Epidermal melanocyte (primary cell): ENCODE measurements at regions not wholly inside any gene's neighbourhood (a gene's known extent, or its start where the extent isn't known, plus 50 kb on each side); places are given as distances from the start of the nearest gene placed in this dataset.

Source experiments
- DNase-seq: peaks from one replicate; pipeline ENCODE4 v3.0.0; 2011; ENCODE audit warnings: low spot score; ENCODE audit not compliant: insufficient read length

DNA sequence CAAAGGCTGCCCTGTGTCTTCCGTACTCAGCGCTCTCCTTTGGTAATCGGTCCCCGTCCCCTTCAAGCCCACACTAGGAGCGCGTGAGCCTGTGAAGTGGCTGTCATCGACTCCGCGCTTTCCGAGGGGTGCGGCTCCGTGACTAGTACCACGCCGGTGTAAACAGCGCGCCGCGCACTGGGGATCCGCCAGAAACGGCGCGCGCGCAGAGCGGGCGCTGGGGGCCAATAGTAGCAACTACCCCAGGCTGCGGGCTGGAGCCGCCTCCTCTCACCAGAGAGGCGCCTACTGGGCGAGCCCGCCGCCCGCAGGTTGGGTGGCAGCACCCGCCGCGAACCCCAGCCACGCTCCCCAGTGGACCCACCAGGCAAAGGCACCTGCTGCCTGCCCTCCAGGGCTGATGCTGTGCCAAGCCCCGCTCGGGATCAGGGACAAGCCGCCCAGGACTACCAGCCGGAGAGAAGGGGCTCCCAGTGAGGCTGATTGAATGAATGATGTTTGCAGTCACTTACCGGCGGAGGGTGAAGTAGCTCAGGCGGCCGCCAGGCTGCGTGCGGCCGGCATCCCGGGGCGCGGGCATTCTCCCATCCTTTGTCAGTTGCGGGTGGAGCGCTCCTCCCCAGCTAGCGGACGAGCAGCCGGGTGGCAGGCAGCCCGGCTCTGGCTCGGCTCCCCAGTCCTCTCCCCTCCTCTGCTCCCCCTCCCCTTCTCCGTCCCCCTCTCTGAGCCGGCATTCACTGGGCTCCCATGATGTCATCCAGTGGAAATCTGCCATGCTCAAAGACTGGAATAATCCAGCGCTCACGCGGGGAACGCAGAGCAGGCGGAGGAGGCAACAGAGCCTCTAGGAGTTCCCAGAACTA is 370.3 kb upstream of the SMIM31 start:
- DNase-seq: no peak

DNA sequence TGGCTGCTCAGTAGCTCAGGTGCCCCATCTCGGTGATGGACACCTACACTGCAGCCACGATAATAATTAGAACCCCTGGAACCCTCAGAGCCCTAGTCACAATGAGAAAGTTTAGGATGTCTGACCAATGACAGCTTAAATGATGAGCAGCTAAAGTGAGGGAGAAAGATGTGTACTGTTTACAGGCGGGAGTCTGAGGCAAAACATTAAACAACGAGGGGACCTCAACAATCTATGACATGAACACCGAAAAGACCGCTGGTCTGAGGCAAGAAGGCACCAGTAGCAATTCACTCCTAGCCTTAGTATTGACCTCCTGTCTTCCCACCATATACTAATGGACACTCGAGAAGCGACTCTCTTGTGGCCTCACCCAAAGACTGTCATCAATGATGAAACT is 369.5 kb upstream of the SMIM31 start:
- DNase-seq: no peak

DNA sequence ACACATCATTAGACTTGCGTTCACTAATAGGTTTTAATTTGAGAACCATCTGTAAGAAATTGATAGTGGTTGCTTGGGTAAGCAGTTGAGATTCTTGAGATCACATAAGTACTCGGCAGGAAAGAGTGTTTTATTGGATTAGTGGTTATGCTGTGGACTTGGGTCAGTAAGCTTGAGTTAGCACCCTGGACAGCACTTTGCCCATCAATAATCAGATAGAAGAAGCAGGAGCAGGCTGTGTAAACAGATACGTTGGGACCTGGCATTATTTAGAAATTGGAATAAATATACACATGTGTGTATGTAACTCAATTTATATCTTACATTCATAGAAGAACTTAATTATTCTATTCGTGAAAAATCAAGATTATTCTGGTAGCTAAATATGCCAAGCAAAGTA is 357.5 kb upstream of the SMIM31 start:
- DNase-seq: no peak

DNA sequence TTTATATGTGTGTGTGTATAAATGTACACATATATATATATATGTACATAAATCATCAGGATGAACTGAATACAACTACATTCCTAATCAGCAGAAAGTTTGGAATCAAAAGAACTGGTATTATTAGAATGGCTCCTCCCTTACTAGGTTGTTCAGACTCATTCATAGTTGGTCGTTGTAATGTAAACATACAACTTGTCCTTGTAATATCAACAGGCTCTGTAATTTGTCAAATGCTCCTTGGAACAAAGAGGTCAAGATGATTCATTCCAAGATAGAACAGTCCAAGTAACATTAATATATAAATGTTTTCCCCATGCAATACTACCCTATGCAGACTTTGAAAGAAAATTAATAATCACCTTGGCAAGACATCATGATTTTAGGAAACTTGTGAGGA is 351.4 kb upstream of the SMIM31 start:
- DNase-seq: no peak

DNA sequence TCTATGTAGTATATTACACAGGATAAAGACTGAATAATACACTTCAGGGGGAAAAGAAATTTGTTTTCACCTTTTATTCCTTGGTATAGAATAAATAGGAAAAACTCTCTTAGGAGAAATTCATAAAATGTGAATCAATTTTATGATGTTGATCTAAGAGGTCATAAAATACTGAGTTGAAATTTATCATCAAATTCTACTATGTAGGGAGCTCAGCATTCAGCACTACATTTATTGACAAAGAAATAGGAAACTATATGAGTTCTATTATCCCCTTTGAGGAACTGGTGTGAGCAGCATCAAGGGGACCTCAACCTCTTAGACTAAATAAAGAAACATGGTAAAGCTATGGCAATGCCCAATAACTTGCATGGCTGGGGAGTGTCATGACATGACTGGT is 348.2 kb upstream of the SMIM31 start:
- no peak for DNase-seq

DNA sequence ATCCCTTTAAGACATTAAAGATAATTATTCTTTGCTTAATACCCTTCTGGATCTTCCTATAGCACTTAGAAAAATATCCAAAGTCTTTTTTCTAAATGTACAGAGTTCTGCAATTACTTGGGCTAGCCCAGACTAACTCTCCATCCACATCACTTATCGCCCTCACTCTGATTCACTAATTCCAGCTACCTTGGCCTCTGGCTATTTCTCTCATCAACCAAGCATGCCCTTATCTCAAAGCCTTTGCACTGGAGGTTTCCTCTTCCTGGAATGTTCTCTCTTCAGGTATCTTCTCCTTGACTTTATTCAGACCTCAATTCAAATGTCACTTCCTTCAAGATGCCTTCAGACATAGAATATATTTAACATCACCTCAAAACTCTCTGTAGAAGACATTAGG is 345.1 kb upstream of the SMIM31 start:
- no peak for DNase-seq

DNA sequence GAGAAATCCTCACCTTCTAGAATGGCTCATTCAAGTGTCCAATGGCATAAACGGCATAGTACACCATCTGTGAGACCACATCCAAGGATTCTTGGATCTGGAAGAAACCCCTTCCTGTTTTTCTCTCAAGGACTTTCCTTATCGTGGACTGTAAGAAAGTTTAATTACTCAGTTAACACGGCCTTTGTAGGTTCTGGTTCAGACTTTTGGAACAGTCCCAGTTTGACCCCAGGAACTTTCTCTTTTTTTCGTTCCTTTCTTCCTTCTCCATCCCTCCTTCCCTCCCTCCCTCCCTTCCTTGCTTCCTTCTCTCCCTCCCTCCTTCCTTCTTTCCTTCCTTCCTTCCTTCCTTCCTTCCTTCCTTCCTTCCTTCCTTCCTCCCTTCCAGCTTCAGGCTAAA is 343.5 kb upstream of the SMIM31 start:
- DNase-seq: no peak

DNA sequence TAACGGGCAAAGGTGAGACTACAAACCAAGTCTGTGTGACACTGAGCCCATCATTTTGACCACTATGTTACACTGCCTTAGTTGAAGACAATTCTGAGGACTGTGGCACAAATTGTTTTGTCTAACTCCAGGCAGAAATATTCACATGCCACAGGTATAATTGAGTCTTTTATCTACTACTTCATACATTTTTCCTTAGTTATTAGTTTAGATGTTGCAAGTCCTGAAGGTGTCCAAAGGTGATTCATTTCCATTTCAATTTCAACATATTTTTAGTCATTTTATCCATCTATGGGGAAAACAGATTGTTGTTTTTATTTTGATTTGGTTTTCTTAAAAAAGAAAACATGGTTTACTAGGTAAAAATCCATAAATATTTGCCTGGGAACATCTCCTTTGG is 341.7 kb upstream of the SMIM31 start:
- no peak for DNase-seq

DNA sequence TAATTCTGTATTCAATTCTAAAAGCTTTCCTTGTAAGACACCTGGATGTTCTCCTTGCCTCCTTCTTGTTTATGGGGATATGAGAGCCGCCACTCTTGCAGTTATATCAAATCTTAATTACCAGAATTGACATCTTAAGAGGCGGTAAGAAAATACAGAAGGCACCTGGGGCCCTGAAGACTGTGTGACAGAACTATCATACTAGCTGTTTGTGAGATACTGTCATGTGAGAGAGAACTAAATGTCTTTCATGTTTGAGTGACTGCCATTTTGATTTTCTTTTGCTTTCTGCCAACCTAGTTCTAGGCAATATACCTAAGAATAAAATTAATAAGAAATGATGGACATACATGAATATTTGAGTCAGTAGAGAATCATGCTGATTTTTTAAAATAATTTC is 340.2 kb upstream of the SMIM31 start:
- DNase-seq: no peak

DNA sequence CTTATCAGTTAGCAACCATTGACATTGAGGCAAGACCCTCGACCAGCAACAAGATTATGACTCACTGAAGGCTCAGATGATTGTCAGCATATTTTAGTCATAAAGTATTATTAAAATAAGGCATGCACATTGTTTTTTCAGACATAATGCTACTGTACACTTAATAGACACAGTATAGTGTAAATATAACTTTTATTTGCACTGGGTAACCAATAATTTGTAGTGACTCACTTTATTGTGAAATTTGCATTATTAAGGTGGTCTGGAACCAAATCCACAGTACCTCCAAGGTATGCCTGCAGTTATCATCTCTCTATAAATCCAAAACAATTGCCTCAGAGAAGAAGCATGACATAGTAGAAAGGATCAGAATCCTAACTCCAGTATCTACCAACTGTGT is 330.1 kb upstream of the SMIM31 start:
- DNase-seq: no peak

DNA sequence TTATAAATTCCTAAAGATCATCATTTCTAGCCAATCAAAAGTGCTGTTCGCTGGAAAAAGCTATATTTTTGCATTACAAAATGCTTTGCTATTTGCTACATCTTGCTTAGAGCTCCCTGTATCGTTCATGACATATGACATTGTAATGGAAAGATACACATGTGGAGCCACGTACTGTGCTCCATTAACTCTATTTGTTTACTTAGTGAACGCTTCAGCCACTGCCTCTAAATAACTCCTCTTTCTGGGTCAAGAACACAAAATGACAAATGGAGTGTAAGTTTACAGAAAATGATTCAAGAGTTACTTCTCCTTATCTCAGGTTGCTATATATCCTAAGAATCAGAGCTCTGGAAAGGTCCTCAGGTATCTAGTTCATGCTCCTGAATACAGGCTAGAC is 329.1 kb upstream of the SMIM31 start:
- DNase-seq: no peak

DNA sequence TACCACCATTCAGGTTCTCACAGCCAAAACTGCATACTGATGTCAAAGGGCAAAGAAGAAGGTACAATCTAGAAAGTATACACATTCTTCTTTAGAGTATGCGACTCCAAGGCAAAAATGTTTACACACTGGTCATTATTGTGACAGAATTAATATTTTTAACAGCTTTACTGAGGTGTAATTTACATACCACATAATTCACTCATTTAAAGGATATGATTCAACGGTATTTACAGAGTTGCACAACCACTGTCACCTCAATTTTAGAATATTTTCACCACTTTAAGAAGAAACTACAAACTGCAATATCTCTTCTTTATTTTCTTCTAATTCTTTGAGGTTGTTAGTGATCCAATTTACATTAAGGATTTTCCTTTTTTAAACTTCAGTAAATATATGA is 325.4 kb upstream of the SMIM31 start:
- DNase-seq: no peak

DNA sequence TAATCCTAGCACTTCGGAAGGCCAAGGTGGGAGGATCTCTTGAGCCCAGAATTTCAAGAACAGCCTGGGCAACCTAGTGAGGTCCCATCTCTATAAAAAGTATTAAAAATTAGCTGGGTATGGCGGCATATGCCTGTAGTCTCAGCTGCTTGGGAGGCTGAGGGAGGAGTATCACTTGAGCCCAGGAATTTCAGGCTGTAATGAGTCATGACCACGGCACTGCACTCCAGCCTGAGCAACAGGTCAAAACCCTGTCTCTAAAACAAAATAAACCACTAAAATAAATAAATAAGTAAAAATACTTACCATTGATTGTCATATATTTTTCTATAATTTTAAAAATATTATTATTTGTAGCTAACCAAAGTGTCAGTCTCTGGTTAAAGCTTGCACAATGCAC is 315.6 kb upstream of the SMIM31 start:
- DNase-seq: no peak

DNA sequence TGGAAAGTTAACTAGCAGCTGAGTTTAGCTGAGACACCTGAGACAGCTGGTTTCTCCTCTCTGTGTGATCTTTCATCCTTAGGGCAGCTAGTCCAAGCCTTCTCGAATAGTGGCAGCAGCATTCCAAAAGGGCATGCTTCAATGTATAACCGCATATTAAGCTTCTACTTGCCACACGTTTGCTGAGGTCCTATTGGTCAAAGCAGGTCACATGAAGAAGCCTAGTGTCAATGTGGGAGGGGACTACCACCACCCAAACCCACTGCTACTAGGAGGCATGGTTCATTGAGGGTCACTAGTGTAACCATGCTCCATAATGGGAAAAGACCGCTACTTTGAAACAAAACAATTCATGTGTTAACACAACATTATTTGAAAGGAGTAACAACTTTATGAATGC is 314.9 kb upstream of the SMIM31 start:
- DNase-seq: no peak

DNA sequence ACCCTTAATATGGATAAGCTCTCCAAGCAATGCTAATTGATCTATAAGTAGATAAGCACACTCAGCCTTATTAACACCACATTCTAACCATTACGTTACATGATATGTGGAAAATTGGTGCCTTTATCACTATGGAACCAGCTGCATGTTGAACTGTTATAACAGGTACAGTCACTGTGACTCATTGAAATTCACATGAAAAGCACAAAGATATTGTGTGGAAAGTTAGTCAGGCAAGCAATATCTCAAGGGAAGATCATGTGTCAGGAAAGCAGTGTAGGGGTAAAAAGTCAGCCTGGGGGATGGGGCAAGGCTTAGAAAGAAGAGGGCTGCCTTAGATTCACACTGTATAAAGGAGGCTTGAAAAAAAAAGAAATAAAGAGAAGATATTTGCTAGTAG is 313.7 kb upstream of the SMIM31 start:
- no peak for DNase-seq

DNA sequence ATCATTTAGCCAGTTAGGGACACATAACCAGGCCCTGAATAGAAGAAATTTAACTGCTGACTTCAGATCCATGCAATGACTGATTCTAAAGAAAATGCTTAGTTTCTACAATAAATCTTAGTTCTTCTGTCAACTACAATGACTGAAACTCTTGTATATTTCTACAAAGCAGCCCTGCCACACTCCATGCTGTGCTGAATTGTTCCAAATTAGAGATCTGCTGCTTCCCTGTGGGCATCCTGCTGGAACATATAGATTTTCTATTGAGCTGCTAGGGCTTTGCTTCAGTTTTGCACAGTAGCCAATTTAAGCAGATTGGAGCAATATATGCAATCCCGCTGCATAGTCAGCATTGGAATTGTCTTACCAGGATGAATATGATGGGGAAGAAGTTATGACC is 312.8 kb upstream of the SMIM31 start:
- no peak for DNase-seq

DNA sequence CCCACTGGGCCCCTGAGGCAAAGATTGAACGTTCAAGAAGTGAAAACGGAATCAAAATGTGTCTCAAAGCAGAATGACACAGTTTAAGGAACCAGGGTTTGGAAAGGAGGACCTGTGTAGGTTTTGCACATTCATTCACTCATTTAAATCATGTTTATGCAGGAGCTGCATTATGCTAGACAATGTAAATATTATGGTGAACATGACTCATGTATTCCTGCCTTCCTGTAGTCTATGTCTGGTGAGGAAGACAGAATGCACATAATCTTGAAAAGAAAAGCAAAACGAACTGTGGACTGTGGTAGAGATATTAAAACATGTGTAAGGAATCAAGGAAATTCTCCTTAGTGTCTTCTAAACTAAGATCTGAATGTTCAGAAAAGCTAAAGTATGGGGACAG is 311.8 kb upstream of the SMIM31 start:
- no peak for DNase-seq

DNA sequence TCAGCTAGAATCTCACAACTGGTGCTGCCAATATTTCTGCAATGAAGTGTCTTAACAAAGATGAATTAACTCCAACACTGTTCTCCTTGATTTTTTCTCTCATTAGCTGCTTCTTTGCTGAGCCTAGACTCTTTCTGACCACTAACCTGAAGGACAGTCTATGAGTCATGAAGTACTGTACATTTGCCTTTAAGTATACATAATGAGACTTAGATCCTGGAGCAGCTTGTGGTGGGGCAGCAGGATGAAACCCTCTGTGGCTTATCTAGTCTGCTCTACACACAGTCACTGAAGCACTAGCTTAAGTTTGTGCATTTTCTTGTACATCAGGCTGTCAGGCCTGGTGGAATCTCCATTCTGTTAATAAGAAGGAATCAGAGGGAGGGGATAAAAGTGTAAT is 307.4 kb upstream of the SMIM31 start:
- no peak for DNase-seq

DNA sequence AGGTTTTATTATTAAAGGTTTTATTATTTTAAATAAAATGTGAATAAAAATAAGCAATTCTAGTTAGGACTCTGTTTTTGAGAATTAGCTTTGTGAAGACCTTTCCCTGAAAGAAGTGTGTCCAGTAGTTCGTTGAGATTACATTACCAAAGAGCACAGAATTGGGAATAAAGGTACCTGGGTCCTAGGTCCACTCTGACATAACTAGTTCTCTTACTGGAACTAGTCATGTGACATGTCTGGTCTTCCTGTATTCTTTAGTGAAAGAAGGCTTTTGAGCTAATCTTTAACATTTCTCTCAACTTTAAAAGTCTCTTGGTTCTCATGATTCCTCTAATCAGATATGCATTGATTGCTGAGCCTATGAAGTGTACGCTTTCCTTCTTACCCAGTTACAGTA is 292.0 kb upstream of the SMIM31 start:
- no peak for DNase-seq

DNA sequence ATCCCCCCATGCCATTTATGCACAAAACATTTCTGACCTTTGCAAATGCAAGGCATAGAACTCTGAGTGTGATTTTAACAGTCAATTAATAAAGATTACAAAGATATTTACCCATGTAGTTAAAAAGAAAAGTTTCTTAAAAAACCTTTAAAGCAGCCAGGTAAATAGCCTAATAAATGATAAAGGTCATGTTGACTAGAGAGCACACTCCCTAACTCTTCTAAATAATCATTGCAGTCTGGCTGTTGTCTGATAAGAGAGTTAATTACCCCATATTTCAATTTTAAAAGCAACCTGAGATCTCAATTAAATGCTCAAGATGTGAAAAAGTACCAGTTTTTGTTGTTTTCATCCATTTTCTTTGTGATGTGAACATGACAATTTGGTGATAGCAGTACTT is 291.5 kb upstream of the SMIM31 start:
- no peak for DNase-seq

DNA sequence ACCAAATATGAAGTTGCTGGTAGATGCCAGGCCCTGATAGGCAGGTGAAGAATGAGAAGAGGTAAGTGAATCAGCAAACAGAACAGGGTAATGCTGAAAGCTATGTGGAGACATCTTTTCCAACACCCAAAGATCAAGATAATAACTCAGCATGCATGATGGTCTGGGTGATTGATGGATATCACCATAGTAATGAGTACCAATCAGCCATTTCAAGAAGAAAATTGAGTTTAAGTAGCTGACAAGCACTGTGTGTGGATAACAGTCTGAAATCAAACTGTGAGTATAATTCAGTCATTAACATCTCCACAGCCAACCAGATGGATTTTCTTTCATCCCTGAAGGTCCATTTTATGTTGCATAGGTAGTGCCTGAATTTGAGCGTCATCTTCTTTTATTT is 289.6 kb upstream of the SMIM31 start:
- DNase-seq: no peak

DNA sequence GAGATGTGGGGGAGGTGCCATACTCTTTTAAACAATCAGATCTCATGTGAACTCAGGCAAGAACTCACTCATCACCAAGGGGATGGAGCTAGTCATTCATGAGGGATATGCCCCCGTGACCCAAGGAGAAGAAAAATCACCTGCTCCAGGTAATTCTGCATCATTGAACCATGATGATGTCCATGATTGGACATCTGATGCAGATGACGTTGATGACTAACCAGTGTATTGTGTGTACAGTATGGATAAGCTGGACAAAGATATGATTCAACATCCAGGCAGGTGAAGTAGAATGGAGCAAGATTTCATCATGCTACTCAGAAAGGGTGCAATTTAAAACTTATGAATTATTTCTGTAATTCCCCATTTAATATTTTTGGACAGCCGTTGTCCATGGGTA is 286.4 kb upstream of the SMIM31 start:
- DNase-seq: no peak

DNA sequence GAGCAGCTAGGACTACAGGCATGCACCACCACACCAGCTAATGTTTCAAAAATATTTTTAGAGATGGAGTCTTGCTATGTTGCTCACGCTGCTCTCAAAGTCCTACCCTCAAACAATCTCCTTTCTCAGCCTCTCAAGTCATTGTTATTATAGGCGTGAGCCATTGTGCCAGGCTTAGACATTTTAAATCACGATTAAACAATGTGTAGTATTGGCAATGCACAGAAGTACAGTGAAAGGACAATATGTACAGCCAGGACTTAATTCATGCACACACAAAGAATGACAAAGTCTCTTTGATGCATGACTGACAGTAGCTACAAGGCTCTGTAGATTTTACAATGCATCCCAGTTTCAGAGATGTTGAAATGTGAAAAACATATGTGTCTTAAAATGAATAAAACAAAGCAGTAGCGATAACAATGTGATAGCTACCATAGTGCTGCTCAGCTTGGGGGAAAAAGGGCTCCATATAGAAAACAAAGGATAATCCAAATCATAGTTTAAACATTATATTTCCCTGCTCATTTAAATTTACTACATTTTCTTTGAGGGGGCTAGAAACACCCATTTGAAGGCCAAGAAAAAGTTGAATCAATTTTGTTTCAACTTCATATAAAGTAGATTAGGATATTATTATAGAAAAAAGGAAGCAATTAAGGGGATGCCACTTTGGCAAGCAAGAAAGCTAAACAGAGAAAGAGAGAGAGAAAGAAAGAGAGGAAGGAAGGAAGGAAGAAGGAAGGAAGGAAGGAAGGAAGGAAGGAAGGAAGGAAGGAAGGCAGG is 272.4 kb upstream of the SMIM31 start:
- no peak for DNase-seq
